H7 (cell line): ENCODE measurements at regions not wholly inside any gene's neighbourhood (a gene's known extent, or its start where the extent isn't known, plus 50 kb on each side); places are given as distances from the start of the nearest gene placed in this dataset.

Source experiments
- DNase-seq: peaks from one replicate; pipeline ENCODE4 v3.0.0; 2012
- H3K27me3 ChIP-seq: 2 replicates; pipeline ENCODE4 v1.6.0; 2011; ENCODE audit warnings: mild to moderate bottlenecking, low read length; ENCODE audit not compliant: control insufficient read depth, insufficient read depth
- H3K36me3 ChIP-seq: replicated peaks from 2 replicates; pipeline ENCODE4 v1.5.1; 2011; ENCODE audit warnings: low read length; ENCODE audit not compliant: control insufficient read depth, insufficient read depth
- H3K4me3 ChIP-seq: 2 replicates; pipeline ENCODE4 v1.5.1; 2011; ENCODE audit warnings: low read depth, mild to moderate bottlenecking, control low read depth, low read length, moderate library complexity; ENCODE audit not compliant: insufficient read depth

GRCh38 chr21:38599381-38599975 is 101.2 kb upstream of the ERG start:
- no peak for DNase-seq
- Histone ChIP-seq H3K36me3 (no peaks in the 10 kb centered on the region), H3K4me3 (no peak overlapping the region), H3K27me3 (no peaks in the 10 kb centered on the region)

GRCh38 chr21:38600106-38600505 is 101.8 kb upstream of the ERG start:
- Histone ChIP-seq H3K4me3 (no peak overlapping the region), H3K27me3 (no peaks in the 10 kb centered on the region), H3K36me3 (no peaks in the 10 kb centered on the region)
- no peak for DNase-seq

- Histone ChIP-seq H3K36me3 (no peaks in the 10 kb centered on the region), H3K4me3 (no peak overlapping the region), H3K27me3 (no peaks in the 10 kb centered on the region)
- no peak for DNase-seq
Measured at GRCh38 chr21:38605236-38605635, 107.0 kb upstream of the ERG start.

GRCh38 chr21:38609580-38609979 is 111.3 kb upstream of the ERG start:
- H3K4me3 ChIP-seq, result no peak overlapping the region
- H3K36me3 ChIP-seq, result no peaks in the 10 kb centered on the region
- H3K27me3 ChIP-seq, result no peaks in the 10 kb centered on the region
- no peak for DNase-seq

- H3K4me3 ChIP-seq, result no peak overlapping the region
- H3K27me3 ChIP-seq, result no peaks in the 10 kb centered on the region
- no peaks in the 10 kb centered on the region for H3K36me3 ChIP-seq
- DNase-seq, result no peak
Measured at GRCh38 chr21:38610623-38611251, 112.5 kb upstream of the ERG start.

- DNase-seq, result no peak
- H3K4me3 ChIP-seq, result no peak overlapping the region
- no peaks in the 10 kb centered on the region for H3K36me3 ChIP-seq
- H3K27me3 ChIP-seq, result no peaks in the 10 kb centered on the region
Measured at GRCh38 chr21:38611277-38611676, 113.0 kb upstream of the ERG start.

GRCh38 chr21:38613686-38614085 is 115.4 kb upstream of the ERG start:
- DNase-seq, result no peak
- H3K36me3 ChIP-seq, result no peaks in the 10 kb centered on the region
- no peak overlapping the region for H3K4me3 ChIP-seq
- H3K27me3 ChIP-seq, result no peaks in the 10 kb centered on the region

- no peak for DNase-seq
- Histone ChIP-seq H3K36me3 (no peaks in the 10 kb centered on the region), H3K4me3 (no peak overlapping the region), H3K27me3 (no peaks in the 10 kb centered on the region)
Measured at GRCh38 chr21:38614558-38614957, 116.3 kb upstream of the ERG start.

- DNase-seq, result no peak
- Histone ChIP-seq H3K4me3 (no peak overlapping the region), H3K36me3 (no peaks in the 10 kb centered on the region), H3K27me3 (no peaks in the 10 kb centered on the region)
Measured at GRCh38 chr21:38619480-38619879, 121.2 kb upstream of the ERG start.

- Histone ChIP-seq H3K27me3 (no peaks in the 10 kb centered on the region), H3K36me3 (no peaks in the 10 kb centered on the region), H3K4me3 (no peak overlapping the region)
- DNase-seq, result no peak
Measured at GRCh38 chr21:38619992-38620479, 121.8 kb upstream of the ERG start.

GRCh38 chr21:38621132-38621531 is 122.9 kb upstream of the ERG start:
- Histone ChIP-seq H3K4me3 (no peak overlapping the region), H3K36me3 (no peaks in the 10 kb centered on the region), H3K27me3 (no peaks in the 10 kb centered on the region)
- no peak for DNase-seq

- Histone ChIP-seq H3K36me3 (no peaks in the 10 kb centered on the region), H3K4me3 (no peak overlapping the region), H3K27me3 (no peaks in the 10 kb centered on the region)
- DNase-seq, result no peak
Measured at GRCh38 chr21:38622081-38622826, 124.0 kb upstream of the ERG start.

- H3K4me3 ChIP-seq, result no peak overlapping the region
- no peaks in the 10 kb centered on the region for H3K27me3 ChIP-seq
- no peak for DNase-seq
- H3K36me3 ChIP-seq, result no peaks in the 10 kb centered on the region
Measured at GRCh38 chr21:38622827-38623209, 124.5 kb upstream of the ERG start.

GRCh38 chr21:38623552-38623951 is 125.3 kb upstream of the ERG start:
- Histone ChIP-seq H3K36me3 (no peaks in the 10 kb centered on the region), H3K4me3 (no peak overlapping the region), H3K27me3 (no peaks in the 10 kb centered on the region)
- DNase-seq, result no peak

- Histone ChIP-seq H3K36me3 (no peaks in the 10 kb centered on the region), H3K27me3 (no peaks in the 10 kb centered on the region), H3K4me3 (no peak overlapping the region)
- DNase-seq, result no peak
Measured at GRCh38 chr21:38625000-38625399, 126.7 kb upstream of the ERG start.
